GM21528 (cell line): ENCODE measurements at regions not wholly inside any gene's neighbourhood (a gene's known extent, or its start where the extent isn't known, plus 50 kb on each side); places are given as distances from the start of the nearest gene placed in this dataset.
A peak's percentile ranks its signal among the peaks of the same experiment; 100 is the strongest.

Experiments used
- ATAC-seq: cut with Tn5 transposase; IDR thresholded peaks from one replicate; pipeline ENCODE4 v1.9.1; 2021; ENCODE audit warnings: mild to moderate bottlenecking, moderate library complexity; ENCODE audit not compliant: unreplicated experiment, low FRiP score

DNA sequence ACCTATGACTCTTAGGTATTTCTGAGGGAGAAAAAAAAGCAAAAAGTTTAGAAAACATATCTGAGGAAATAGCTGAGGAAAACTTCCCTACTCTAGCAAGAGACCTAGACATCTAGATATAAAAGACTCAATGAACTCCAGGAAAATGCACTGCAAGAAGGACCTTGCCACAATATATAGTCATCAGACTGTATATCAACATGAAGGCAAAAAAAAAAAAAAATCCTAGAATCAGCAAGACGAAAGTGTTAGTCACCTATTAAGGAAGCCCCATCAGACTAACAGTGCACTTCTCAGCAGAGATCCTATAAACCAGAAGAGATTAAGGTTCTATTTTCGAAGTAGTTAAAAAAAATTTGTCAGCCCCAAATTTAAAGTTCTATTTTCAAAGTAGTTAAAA is 166.2 kb downstream of the TMEM38B start:
- no peak for ATAC-seq

DNA sequence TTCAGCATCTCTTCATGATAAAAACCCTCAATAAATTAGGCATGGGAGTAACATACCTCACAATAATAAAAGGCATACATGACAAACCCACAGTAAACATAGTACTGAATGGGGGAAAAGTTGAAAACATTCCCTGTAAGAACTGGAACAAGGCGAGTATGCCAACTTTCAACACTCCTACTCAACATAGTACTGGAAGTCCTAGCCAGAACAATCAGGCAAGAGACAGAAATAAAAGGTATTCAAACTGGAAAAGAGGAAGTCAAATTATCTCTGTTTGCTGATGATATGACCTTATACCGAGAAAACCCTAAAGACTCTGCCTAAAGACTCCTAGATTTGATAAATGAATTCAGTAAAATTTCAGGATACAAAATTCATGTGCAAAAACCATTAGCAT is 167.6 kb downstream of the TMEM38B start:
- no peak for ATAC-seq

DNA sequence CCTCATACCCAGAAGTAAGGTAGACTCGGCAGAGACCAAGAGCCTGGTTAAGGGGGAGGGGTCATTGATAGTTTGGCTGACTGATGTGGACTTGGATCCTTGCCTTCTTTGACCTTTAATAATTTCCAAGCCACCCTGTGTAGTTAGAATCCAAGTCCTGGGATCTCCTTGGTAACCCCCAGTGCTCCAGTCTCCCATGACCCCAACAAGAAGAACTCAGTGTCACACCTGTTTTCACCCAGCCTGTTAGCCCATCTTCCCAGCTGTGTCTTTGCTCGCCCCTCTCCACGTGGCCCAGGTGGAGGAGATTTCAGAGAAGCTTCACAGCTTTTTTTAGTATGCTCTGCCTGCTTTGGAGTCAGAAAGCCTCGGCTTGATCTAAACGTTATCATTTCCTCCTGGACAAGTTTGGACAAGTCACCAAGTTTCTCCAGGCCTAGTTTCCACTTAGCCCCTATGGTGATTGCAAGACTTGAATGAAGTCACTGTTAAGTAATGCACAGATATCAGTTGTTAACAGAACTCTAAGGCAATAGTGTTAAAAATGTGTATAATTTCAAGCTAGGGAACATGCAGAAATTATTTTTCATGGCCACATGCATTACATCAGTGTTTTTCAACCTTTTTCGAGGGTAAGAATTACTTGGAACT is 170.0 kb downstream of the TMEM38B start:
- ATAC-seq = no peak

GRCh38 chr9:105865285-105865684 is 170.9 kb downstream of the TMEM38B start:
- ATAC-seq = no peak

DNA sequence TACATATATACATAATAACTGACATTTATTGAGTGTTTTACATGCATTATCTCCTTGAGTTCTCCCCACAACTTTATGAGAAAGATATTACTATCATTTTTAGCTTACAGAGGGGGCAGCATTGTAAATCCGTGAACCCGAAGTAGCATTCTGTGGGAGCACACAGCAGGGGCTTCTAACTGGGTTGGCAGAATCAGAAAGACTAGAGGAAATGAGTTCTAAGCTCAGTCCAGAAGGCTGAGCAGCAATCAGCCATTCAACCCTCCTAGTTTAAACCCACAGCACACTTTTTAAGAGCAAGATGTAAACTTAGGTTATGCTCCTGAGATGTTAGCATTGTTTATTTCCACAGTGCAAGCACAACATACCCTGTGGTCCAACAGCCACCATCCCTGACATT is 177.2 kb downstream of the TMEM38B start:
- no peak for ATAC-seq

DNA sequence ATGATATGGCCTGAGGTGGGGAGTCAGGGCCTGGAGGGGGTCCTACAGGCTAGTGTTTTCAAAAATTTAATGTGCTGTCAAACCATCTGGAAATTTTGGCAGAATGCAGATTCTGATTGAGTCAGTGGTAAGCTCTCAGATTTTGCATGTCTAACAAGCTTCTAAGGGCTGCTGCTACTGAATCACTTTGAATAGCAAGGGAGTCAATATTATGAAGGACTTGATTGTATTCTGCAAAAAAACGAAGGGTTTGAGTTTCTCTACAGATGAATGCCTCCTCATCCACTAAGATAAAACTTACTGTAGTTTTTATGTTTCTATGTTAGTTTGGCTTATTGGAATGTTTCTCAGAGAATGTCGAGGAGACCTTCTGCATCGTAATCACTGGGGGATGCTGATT is 179.5 kb downstream of the TMEM38B start:
- no peak for ATAC-seq

DNA sequence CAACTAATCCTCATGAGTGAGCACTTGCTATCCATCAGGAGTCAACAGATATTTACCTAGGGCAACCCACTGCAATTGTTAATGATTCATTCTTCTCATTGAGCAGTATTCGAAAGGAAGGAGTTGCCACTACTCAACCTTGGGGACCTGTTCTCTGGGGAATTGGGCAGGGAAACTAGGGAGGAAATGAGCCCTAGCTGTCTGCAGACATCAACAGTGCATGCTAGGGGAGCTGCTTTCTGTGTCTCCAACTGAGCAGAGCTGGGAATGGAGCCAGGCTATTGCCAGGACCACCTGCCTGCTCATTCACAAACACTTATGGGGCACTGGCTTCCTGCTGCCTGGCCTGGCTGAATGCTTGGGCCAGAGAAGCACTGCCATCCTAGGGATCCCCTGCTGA is 183.4 kb downstream of the TMEM38B start:
- ATAC-seq = no peak

- ATAC-seq = no peak
Measured at GRCh38 chr9:105879181-105879580, 184.8 kb downstream of the TMEM38B start.

- ATAC-seq = no peak
Measured at GRCh38 chr9:105880517-105880916, 186.2 kb downstream of the TMEM38B start.

DNA sequence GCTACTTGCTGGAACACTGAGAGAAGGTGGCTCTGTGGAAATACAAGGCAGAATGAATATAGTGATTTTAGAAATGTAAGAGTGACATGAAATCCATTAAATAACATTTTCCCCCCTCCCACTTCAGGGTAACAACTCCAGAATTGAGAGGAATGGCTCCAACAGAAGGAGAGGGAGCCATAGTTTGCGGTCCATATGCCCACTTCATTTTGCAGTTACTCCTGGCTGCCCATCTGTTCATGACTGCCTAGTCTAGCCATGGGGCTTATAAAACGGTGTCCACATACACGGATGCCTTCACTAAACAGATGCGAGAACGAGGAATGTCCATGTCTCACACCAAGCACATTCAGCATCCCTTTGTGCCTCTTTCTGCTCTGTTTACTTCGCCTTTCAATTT is 186.7 kb downstream of the TMEM38B start:
- no peak for ATAC-seq

GRCh38 chr9:105881654-105882349 is 187.5 kb downstream of the TMEM38B start:
- ATAC-seq = peak; percentile 64

- ATAC-seq = peak; percentile 84
Measured at GRCh38 chr9:105883847-105884246, 189.5 kb downstream of the TMEM38B start.

GRCh38 chr9:105884416-105884815 is 190.1 kb downstream of the TMEM38B start:
- no peak for ATAC-seq

DNA sequence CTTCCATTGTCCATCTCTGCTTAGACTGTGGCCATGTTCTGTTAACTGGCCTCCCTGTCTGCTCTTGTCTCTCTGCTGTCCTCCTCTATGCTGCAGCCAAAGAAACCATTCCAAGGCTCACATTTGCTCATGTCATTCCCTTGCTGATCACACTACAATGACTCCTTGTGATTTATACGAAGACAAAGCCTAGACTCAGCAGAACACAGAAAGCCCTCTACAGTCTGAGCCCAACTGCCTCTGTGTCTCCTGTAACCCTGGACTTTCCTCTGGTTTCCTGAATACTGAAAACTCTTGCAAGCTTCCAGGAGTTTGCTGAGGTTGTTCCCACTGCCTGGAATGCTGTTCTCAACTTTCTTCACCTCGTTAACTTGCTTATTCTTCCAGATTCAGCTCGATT is 191.8 kb downstream of the TMEM38B start:
- ATAC-seq = no peak

DNA sequence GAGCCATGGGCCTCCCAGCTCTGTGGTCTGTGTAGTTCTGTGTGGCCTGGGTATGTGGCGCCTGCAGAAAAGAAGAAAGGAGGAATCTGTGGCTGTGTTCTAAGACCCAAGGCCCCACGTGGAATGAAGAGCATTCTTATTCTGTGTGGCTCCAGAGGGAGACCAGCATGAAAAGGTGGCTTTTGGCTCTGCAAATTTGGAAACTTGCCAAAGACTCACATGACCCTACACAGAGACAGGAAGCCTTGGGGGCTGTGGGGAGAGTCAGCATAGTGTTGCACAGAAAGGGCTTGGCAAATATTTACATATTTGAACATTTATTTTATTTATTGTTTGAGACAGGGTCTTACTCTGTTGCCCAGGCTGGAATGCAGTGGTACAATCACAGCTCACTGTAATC is 193.3 kb downstream of the TMEM38B start:
- no peak for ATAC-seq

GRCh38 chr9:105890046-105890822 is 195.9 kb downstream of the TMEM38B start:
- no peak for ATAC-seq

- ATAC-seq = no peak
Measured at GRCh38 chr9:105900123-105900522, 205.8 kb downstream of the TMEM38B start.

GRCh38 chr9:105901514-105902109 is 207.3 kb downstream of the TMEM38B start:
- ATAC-seq = peak; percentile 73

GRCh38 chr9:105908069-105908468 is 213.7 kb downstream of the TMEM38B start:
- no peak for ATAC-seq

DNA sequence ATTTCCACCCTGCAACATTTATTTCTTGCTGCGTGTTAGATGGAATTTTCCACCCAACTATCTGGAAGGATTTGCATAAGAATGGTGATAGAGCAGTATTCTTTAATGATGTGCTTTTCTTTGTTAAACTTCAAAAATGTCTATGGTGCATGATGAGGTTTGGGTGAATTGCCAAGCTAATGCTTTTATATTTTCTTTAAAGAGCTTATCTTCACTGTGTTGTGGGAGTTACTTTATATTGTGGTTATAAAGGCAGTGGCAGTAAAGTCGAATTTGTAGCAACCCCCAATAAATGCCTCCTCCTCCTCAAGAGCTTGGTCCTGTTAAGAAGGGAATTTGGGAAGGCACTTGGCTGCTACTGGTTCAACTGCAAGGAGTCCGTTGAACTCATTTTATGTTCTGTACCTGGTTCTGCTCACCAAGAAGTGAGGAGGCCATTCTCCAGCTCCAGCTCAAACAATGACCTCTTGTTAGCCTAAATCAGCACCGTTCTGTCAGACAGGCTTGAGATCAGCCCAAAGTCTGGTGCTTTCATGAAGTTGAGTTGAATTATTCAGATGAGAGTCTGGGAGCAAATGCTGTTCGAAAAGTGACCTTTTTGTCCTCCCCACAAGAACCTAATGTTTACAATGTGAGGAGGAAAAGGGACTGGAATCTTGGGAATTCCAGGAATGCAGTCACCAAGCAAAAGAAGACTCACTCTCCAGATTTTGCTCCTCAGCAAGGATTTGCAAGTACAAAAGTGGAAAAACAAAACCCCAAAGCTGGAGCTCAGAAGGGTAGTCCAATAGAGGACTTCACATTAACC is 217.0 kb downstream of the TMEM38B start:
- ATAC-seq = no peak
